HCT116 (cell line): ENCODE measurements at regions not wholly inside any gene's neighbourhood (a gene's known extent, or its start where the extent isn't known, plus 50 kb on each side); places are given as distances from the start of the nearest gene placed in this dataset.

Source experiments
- ATAC-seq: fragments of 200-7000 bp; cut with Tn5 transposase; 2 replicates; pipeline ENCODE4 v1.9.1; 2020; ENCODE audit warnings: mild to moderate bottlenecking, moderate library complexity
- BruUV-seq: library from RNA; stranded (reverse); fragments of 400-500 nt; replicated peaks from 2 replicates; lab custom pipeline; 2021; lab: Mats Ljungman, UMichigan
- CTCF ChIA-PET: fragments of 300-600 bp; sonication (Branson Sonifier 250); formaldehyde crosslinking; loops from one replicate; lab custom pipeline; 2021; ENCODE audit warnings: antibody characterized with exemption; lab: Charles Lee
- POLR2A ChIA-PET: fragments of 300-600, 350-600 bp; sonication (Branson Sonifier 250); formaldehyde crosslinking; loops from one replicate; lab custom pipeline; 2021; ENCODE audit warnings: antibody characterized with exemption; lab: Charles Lee
- RAD21 ChIA-PET, 2 experiments: fragments of 300-600 bp; sonication (Branson Sonifier 250); formaldehyde crosslinking; loops; one replicate each; lab custom pipeline; 2023; ENCODE audit warnings: low total read pairs in 2 of 2; ENCODE audit not compliant: uncharacterized antibody in 2 of 2, unreplicated experiment in 2 of 2, low non-redundant PET in 1 of 2; lab: Charles Lee
- DNase-seq: peaks from one replicate; pipeline ENCODE4 v3.0.0-alpha.2; 2010; ENCODE audit warnings: low read depth, low spot score
- H2AFZ ChIP-seq: fragments of 200-600 bp; shearing (Covaris generic), sonication (generic); 2 replicates; pipeline ENCODE4 v1.6.1; 2017; ENCODE audit warnings: low read depth, mixed run types, mixed read lengths, antibody characterized with exemption, low read length; ENCODE audit not compliant: poor library complexity, severe bottlenecking
- H3K27ac ChIP-seq: 2 replicates; pipeline ENCODE4 v1.5.1; 2012; ENCODE audit warnings: low read depth, low read length
- H3K27me3 ChIP-seq: fragments of 200-600 bp; sonication (generic); 2 replicates; pipeline ENCODE4 v1.6.1; 2016; ENCODE audit warnings: mixed run types, low read length, mixed read lengths; ENCODE audit not compliant: insufficient read depth
- H3K36me3 ChIP-seq, 2 experiments: fragments of 200-500 bp in 1 of 2; fragments of 200-600 bp in 1 of 2; sonication (Bioruptor generic) in 1 of 2; sonication (generic) in 1 of 2; 2 replicates each; pipeline versions ENCODE4 v1.5.1 to v1.6.1; 2014 to 2016; ENCODE audit warnings: low read length in 2 of 2, inconsistent platforms in 1 of 2, mixed read lengths in 1 of 2, mixed run types in 1 of 2; ENCODE audit not compliant: insufficient read depth in 2 of 2, control insufficient read depth in 1 of 2
- H3K4me1 ChIP-seq, 2 experiments: fragments of 200-600 bp in 1 of 2; sonication (generic) in 1 of 2; 2 replicates each; pipeline versions ENCODE4 v1.5.1 to v1.6.1; 2012 to 2017; ENCODE audit warnings: low read length in 2 of 2, inconsistent platforms in 1 of 2, mild to moderate bottlenecking in 1 of 2, mixed read lengths in 1 of 2, mixed run types in 1 of 2, moderate library complexity in 1 of 2; ENCODE audit not compliant: insufficient read depth in 2 of 2, control insufficient read depth in 1 of 2
- H3K4me2 ChIP-seq: fragments of 200-600 bp; sonication (generic); 2 replicates; pipeline ENCODE4 v1.6.1; 2017; ENCODE audit warnings: mixed run types, low read length, mixed read lengths
- H3K4me3 ChIP-seq, 2 experiments: fragments of 200-600 bp in 1 of 2; sonication (generic) in 1 of 2; replicated peaks in 1 of 2; 2 replicates each; pipeline ENCODE4 v1.5.1; 2011 to 2016; ENCODE audit warnings: low read length in 2 of 2, control low read depth in 1 of 2, low read depth in 1 of 2, mild to moderate bottlenecking in 1 of 2, mixed read lengths in 1 of 2, mixed run types in 1 of 2
- H3K79me2 ChIP-seq: fragments of 200-600 bp; sonication (generic); 2 replicates; pipeline ENCODE4 v1.6.1; 2017; ENCODE audit warnings: mild to moderate bottlenecking, mixed run types, low read length, moderate library complexity, mixed read lengths; ENCODE audit not compliant: insufficient read depth
- H3K9ac ChIP-seq: fragments of 200-600 bp; sonication (generic); 2 replicates; pipeline ENCODE4 v1.6.1; 2016; ENCODE audit warnings: low read length, mixed read lengths
- H3K9me2 ChIP-seq: fragments of 200-600 bp; sonication (generic), shearing (Covaris generic); 2 replicates; pipeline ENCODE4 v1.6.1; 2017; ENCODE audit warnings: mixed run types, mild to moderate bottlenecking, moderate library complexity; ENCODE audit not compliant: insufficient read depth
- H3K9me3 ChIP-seq, 2 experiments: fragments of 200-500 bp in 1 of 2; fragments of 200-600 bp in 1 of 2; sonication (Bioruptor generic) in 1 of 2; sonication (generic) in 1 of 2; 2 replicates each; pipeline ENCODE4 v1.6.1; 2014 to 2017; ENCODE audit warnings: low read length in 2 of 2, mixed read lengths in 2 of 2, inconsistent platforms in 1 of 2, low read depth in 1 of 2, mild to moderate bottlenecking in 1 of 2, mixed run types in 1 of 2, moderate library complexity in 1 of 2; ENCODE audit not compliant: control insufficient read depth in 1 of 2, insufficient read depth in 1 of 2
- H4K20me1 ChIP-seq: fragments of 200-600 bp; sonication (generic), shearing (Covaris generic); 2 replicates; pipeline ENCODE4 v1.6.1; 2017; ENCODE audit warnings: mixed run types, mild to moderate bottlenecking, moderate library complexity; ENCODE audit not compliant: insufficient read depth
- CBX3 ChIP-seq: IDR thresholded peaks from 2 replicates; pipeline ENCODE4 v1.6.1; 2012; ENCODE audit warnings: low read depth
- CEBPB ChIP-seq: IDR thresholded peaks from 2 replicates; pipeline ENCODE4 v1.6.1; 2012; ENCODE audit warnings: low read depth
- CTCF ChIP-seq, 3 experiments: fragments of 200-600 bp in 1 of 3; sonication (generic) in 1 of 3; IDR thresholded peaks in 2 of 3; conservative IDR thresholded peaks in 1 of 3; 2 replicates each; pipeline ENCODE4 v1.5.1; 2012 to 2017; ENCODE audit warnings: low read depth in 2 of 3, low read length in 2 of 3, antibody characterized with exemption in 1 of 3, borderline replicate concordance in 1 of 3, control low read depth in 1 of 3, mild to moderate bottlenecking in 1 of 3, mixed read lengths in 1 of 3, mixed run types in 1 of 3, moderate library complexity in 1 of 3; ENCODE audit not compliant: insufficient read depth in 1 of 3
- EGR1 ChIP-seq: IDR thresholded peaks from 2 replicates; pipeline ENCODE4 v1.6.1; 2012; ENCODE audit warnings: low read depth
- EZH2 ChIP-seq: fragments of 200-600 bp; sonication (generic); IDR thresholded peaks from 2 replicates; pipeline ENCODE4 v1.6.1; 2017; ENCODE audit warnings: antibody characterized with exemption, mixed run types
- FOSL1 ChIP-seq: IDR thresholded peaks from 2 replicates; pipeline ENCODE4 v1.6.1; 2012; ENCODE audit warnings: low read depth
- JUND ChIP-seq: IDR thresholded peaks from 2 replicates; pipeline ENCODE4 v1.6.1; 2012
- MAX ChIP-seq: IDR thresholded peaks from 2 replicates; pipeline ENCODE4 v1.6.1; 2012
- POLR2A ChIP-seq: IDR thresholded peaks from 2 replicates; pipeline ENCODE4 v1.7.0; 2011; ENCODE audit warnings: borderline replicate concordance; ENCODE audit not compliant: insufficient read depth, insufficient read length; ENCODE audit errors: extremely low read depth
- RAD21 ChIP-seq: IDR thresholded peaks from 2 replicates; pipeline ENCODE4 v1.6.1; 2012; ENCODE audit warnings: low read depth, mild to moderate bottlenecking
- SIN3A ChIP-seq: IDR thresholded peaks from 2 replicates; pipeline ENCODE4 v1.6.1; 2012; ENCODE audit warnings: low read depth
- SP1 ChIP-seq: IDR thresholded peaks from 2 replicates; pipeline ENCODE4 v1.6.1; 2012; ENCODE audit warnings: low read depth
- SRF ChIP-seq: IDR thresholded peaks from 2 replicates; pipeline ENCODE4 v1.6.1; 2012; ENCODE audit warnings: low read depth
- TCF7L2 ChIP-seq: IDR thresholded peaks from 2 replicates; pipeline ENCODE4 v1.7.0; 2011; ENCODE audit warnings: borderline replicate concordance, inconsistent platforms; ENCODE audit not compliant: insufficient read depth, insufficient read length; ENCODE audit errors: extremely low read depth
- YY1 ChIP-seq: IDR thresholded peaks from 2 replicates; pipeline ENCODE4 v1.6.1; 2011; ENCODE audit warnings: low read length, low read depth, moderate library complexity, mild to moderate bottlenecking; ENCODE audit not compliant: insufficient replicate concordance; ENCODE audit errors: extremely low read depth
- ZNF274 ChIP-seq: fragments of 200-500 bp; sonication (Bioruptor generic); IDR thresholded peaks from 2 replicates; pipeline ENCODE4 v1.6.1; 2014; ENCODE audit warnings: mild to moderate bottlenecking, low read depth, low read length, inconsistent platforms
- intact Hi-C: fragments of 100-400 bp; cut with micrococcal nuclease; formaldehyde crosslinking; loops from 2 replicates; pipeline ENCODE4 v1.10.0; 2022
- TF ChIP-seq, protein P1 (sequence below): IDR thresholded peaks from 2 replicates; pipeline ENCODE4 v1.6.1; 2012
- TF ChIP-seq, protein P2 (sequence below): IDR thresholded peaks from 2 replicates; pipeline ENCODE4 v1.6.1; 2011; ENCODE audit warnings: mild to moderate bottlenecking, low read length, moderate library complexity; ENCODE audit not compliant: insufficient replicate concordance; ENCODE audit errors: extremely low read depth
- TF ChIP-seq, protein P3 (sequence below): IDR thresholded peaks from 2 replicates; pipeline ENCODE4 v1.6.1; 2012; ENCODE audit warnings: low read depth

DNA sequence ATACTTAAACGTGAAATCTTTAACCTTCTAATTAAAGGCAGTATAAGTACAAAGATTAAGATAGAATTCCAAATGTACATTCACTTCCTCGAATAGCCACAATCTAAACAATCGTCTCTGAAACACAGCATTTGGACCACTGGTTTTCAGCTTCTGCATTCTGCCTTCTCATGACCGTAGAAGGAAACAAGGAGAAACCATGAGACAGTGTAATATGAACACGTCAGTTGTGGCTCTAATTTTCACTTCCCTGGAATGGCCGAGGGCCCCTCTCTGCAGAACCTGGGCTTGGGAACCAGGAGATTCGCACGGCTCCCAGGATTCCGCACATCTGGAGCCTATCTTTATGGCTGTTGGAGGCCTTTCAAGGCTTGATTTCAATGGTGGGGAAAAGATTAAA lies 189.3 kb downstream of the KLF6 start (continued):
- TF ChIP-seq, protein P1, sequence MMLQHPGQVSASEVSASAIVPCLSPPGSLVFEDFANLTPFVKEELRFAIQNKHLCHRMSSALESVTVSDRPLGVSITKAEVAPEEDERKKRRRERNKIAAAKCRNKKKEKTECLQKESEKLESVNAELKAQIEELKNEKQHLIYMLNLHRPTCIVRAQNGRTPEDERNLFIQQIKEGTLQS: no peak
- TF ChIP-seq FOSL1: no peak
- TF ChIP-seq POLR2A: no peak
- TF ChIP-seq CEBPB: no peak

GRCh38 chr10:3593611-3594010 lies 191.4 kb downstream of the KLF6 start:
- Histone ChIP-seq H2AFZ (no peak overlapping the region), H4K20me1 (no peaks in the 10 kb centered on the region), H3K27ac (no peak overlapping the region), H3K4me2 (no peak overlapping the region), H3K4me3 (no peak overlapping the region), H3K9me3 (no peaks in the 10 kb centered on the region), H3K27me3 (no peaks in the 10 kb centered on the region), H3K4me1 (no peaks in the 10 kb centered on the region), H3K9ac (no peak overlapping the region), H3K79me2 (no peaks in the 10 kb centered on the region), H3K9me2 (no peaks in the 10 kb centered on the region), H3K36me3 (no peaks in the 10 kb centered on the region)
- ChIA-PET RAD21 (no interaction called here), CTCF (no interaction called here), POLR2A (no interaction called here)
- ATAC-seq: no peak
- no peak for DNase-seq
- BruUV-seq: no TSS peak
- intact Hi-C loops: no loop called here
- TF ChIP-seq SRF: no peak
- TF ChIP-seq CEBPB: no peak
- no peak for TF ChIP-seq MAX
- no peak for TF ChIP-seq CTCF (IDR thresholded peaks at IDR 0.05 in 2 of 3, conservative IDR thresholded peaks at IDR 0.05 in 1 of 3; ENCODE audit: borderline replicate concordance in 1 of 3, insufficient read depth in 1 of 3, low read depth in 2 of 3, low read length in 2 of 3)
- no peak for TF ChIP-seq SP1
- TF ChIP-seq EGR1: no peak
- TF ChIP-seq EZH2: no peak
- no peak for TF ChIP-seq POLR2A
- no peak for TF ChIP-seq ZNF274
- TF ChIP-seq, protein P1: no peak
- TF ChIP-seq SIN3A: no peak
- TF ChIP-seq, protein P2, sequence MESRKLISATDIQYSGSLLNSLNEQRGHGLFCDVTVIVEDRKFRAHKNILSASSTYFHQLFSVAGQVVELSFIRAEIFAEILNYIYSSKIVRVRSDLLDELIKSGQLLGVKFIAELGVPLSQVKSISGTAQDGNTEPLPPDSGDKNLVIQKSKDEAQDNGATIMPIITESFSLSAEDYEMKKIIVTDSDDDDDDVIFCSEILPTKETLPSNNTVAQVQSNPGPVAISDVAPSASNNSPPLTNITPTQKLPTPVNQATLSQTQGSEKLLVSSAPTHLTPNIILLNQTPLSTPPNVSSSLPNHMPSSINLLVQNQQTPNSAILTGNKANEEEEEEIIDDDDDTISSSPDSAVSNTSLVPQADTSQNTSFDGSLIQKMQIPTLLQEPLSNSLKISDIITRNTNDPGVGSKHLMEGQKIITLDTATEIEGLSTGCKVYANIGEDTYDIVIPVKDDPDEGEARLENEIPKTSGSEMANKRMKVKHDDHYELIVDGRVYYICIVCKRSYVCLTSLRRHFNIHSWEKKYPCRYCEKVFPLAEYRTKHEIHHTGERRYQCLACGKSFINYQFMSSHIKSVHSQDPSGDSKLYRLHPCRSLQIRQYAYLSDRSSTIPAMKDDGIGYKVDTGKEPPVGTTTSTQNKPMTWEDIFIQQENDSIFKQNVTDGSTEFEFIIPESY: no peak
- TF ChIP-seq YY1: no peak
- no peak for TF ChIP-seq RAD21
- no peak for TF ChIP-seq TCF7L2
- TF ChIP-seq JUND: no peak
- no peak for TF ChIP-seq CBX3
- TF ChIP-seq, protein P3, sequence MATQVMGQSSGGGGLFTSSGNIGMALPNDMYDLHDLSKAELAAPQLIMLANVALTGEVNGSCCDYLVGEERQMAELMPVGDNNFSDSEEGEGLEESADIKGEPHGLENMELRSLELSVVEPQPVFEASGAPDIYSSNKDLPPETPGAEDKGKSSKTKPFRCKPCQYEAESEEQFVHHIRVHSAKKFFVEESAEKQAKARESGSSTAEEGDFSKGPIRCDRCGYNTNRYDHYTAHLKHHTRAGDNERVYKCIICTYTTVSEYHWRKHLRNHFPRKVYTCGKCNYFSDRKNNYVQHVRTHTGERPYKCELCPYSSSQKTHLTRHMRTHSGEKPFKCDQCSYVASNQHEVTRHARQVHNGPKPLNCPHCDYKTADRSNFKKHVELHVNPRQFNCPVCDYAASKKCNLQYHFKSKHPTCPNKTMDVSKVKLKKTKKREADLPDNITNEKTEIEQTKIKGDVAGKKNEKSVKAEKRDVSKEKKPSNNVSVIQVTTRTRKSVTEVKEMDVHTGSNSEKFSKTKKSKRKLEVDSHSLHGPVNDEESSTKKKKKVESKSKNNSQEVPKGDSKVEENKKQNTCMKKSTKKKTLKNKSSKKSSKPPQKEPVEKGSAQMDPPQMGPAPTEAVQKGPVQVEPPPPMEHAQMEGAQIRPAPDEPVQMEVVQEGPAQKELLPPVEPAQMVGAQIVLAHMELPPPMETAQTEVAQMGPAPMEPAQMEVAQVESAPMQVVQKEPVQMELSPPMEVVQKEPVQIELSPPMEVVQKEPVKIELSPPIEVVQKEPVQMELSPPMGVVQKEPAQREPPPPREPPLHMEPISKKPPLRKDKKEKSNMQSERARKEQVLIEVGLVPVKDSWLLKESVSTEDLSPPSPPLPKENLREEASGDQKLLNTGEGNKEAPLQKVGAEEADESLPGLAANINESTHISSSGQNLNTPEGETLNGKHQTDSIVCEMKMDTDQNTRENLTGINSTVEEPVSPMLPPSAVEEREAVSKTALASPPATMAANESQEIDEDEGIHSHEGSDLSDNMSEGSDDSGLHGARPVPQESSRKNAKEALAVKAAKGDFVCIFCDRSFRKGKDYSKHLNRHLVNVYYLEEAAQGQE: no peak
